B cell (primary cell): ENCODE measurements at regions not wholly inside any gene's neighbourhood (a gene's known extent, or its start where the extent isn't known, plus 50 kb on each side); places are given as distances from the start of the nearest gene placed in this dataset.

Experiments
- ATAC-seq: fragments of 200-7000 bp; cut with Tn5 transposase; one replicate; pipeline ENCODE4 v1.10.0; 2021; ENCODE audit warnings: low read depth, mild to moderate bottlenecking, moderate number of reproducible peaks, moderate library complexity
- CTCF ChIA-PET: fragments of 350-600 bp; sonication (Branson Sonifier 250); formaldehyde crosslinking; loops from one replicate; lab custom pipeline; 2021; ENCODE audit warnings: antibody characterized with exemption, inconsistent platforms; lab: Charles Lee
- POLR2A ChIA-PET: fragments of 350-600 bp; sonication (Branson Sonifier 250); formaldehyde crosslinking; loops from one replicate; lab custom pipeline; 2021; ENCODE audit warnings: antibody characterized with exemption; lab: Charles Lee
- DNase-seq: peaks from one replicate; pipeline ENCODE4 v3.0.0; 2013
- H2AFZ ChIP-seq: 2 replicates; pipeline ENCODE4 v1.6.1; 2012; ENCODE audit warnings: mild to moderate bottlenecking, low read depth, low read length; ENCODE audit not compliant: insufficient read depth, poor library complexity, severe bottlenecking
- H3K27ac ChIP-seq, 2 donors: 1 replicate in 1 of 2; 2 replicates in 1 of 2; pipeline ENCODE4 v1.5.1; 2012 to 2013; ENCODE audit warnings: low read length in 2 of 2, mild to moderate bottlenecking in 2 of 2, moderate library complexity in 1 of 2
- H3K27me3 ChIP-seq, 4 experiments: fragments of 200-600 bp in 1 of 4; sonication (generic) in 1 of 4; replicated peaks in 1 of 4; 1 replicate in 2 of 4; 2 replicates in 2 of 4; pipeline versions ENCODE4 v1.6.1 to v1.7.0; 2013 to 2016; ENCODE audit warnings: low read length in 3 of 4, mild to moderate bottlenecking in 2 of 4, mixed read lengths in 1 of 4, moderate library complexity in 1 of 4; ENCODE audit not compliant: insufficient read depth in 4 of 4, control insufficient read depth in 3 of 4; ENCODE audit errors: control extremely low read depth in 1 of 4
- H3K36me3 ChIP-seq, 2 experiments: replicated peaks in 1 of 2; 1 replicate in 1 of 2; 2 replicates in 1 of 2; pipeline versions ENCODE4 v1.6.1 to v1.7.1; 2013; ENCODE audit warnings: low read length in 1 of 2; ENCODE audit not compliant: insufficient read depth in 2 of 2, control insufficient read depth in 1 of 2; ENCODE audit errors: control extremely low read depth in 1 of 2, extremely low read depth in 1 of 2
- H3K4me1 ChIP-seq, 2 donors: fragments of 200-600 bp in 1 of 2; sonication (generic) in 1 of 2; 1 replicate in 1 of 2; 2 replicates in 1 of 2; pipeline versions ENCODE4 v1.5.1 to v1.6.1; 2013 to 2017; ENCODE audit warnings: low read length in 2 of 2; ENCODE audit not compliant: control insufficient read depth in 2 of 2, insufficient read depth in 2 of 2
- H3K4me2 ChIP-seq: replicated peaks from 2 replicates; pipeline ENCODE3; 2012; ENCODE audit warnings: mild to moderate bottlenecking, low read depth, low read length; ENCODE audit not compliant: poor library complexity, severe bottlenecking
- H3K4me3 ChIP-seq, 5 experiments: fragments of 200-600 bp in 1 of 5; sonication (generic) in 1 of 5; 1 replicate in 3 of 5; 2 replicates in 2 of 5; pipeline versions ENCODE4 v1.5.1 to v1.7.0; 2011 to 2016; ENCODE audit warnings: low read length in 4 of 5, mild to moderate bottlenecking in 4 of 5, low read depth in 2 of 5, control low read depth in 1 of 5, moderate library complexity in 1 of 5; ENCODE audit not compliant: insufficient read depth in 1 of 5; ENCODE audit errors: control extremely low read depth in 1 of 5, extremely low read depth in 1 of 5
- H3K79me2 ChIP-seq: fragments of 200-600 bp; sonication (generic); one replicate; pipeline ENCODE4 v1.6.0; 2016; ENCODE audit warnings: low read length; ENCODE audit not compliant: control insufficient read depth, insufficient read depth
- H3K9ac ChIP-seq: fragments of 200-600 bp; sonication (generic); 2 replicates; pipeline ENCODE4 v1.6.1; 2017; ENCODE audit warnings: mild to moderate bottlenecking, low read length, moderate library complexity
- H3K9me3 ChIP-seq, 3 donors: one replicate each; pipeline versions ENCODE4 v1.6.1 to v1.7.1; 2013; ENCODE audit warnings: low read length in 2 of 3; ENCODE audit not compliant: control insufficient read depth in 2 of 3, insufficient read depth in 1 of 3; ENCODE audit errors: control extremely low read depth in 1 of 3
- H4K20me1 ChIP-seq: 2 replicates; pipeline ENCODE4 v1.6.0; 2012; ENCODE audit warnings: mild to moderate bottlenecking, low read length; ENCODE audit not compliant: insufficient read depth, control insufficient read depth, poor library complexity, severe bottlenecking
- H3K27ac Mint-ChIP-seq: one replicate; pipeline ENCODE4 v1.8.0; 2021; ENCODE audit warnings: mixed read lengths
- H3K27me3 Mint-ChIP-seq: one replicate; pipeline ENCODE4 v1.8.0; 2021; ENCODE audit warnings: mixed read lengths
- H3K4me1 Mint-ChIP-seq: one replicate; pipeline ENCODE4 v1.8.0; 2021; ENCODE audit warnings: mixed read lengths
- H3K4me3 Mint-ChIP-seq: one replicate; pipeline ENCODE4 v1.8.0; 2021; ENCODE audit warnings: mixed read lengths
- H3K9me3 Mint-ChIP-seq: one replicate; pipeline ENCODE4 v1.8.0; 2022; ENCODE audit warnings: mixed read lengths; ENCODE audit not compliant: insufficient read depth
- EZH2 ChIP-seq: IDR thresholded peaks from 2 replicates; pipeline ENCODE4 v1.6.1; 2012; ENCODE audit warnings: borderline replicate concordance, low read depth, mild to moderate bottlenecking, moderate library complexity, low read length; ENCODE audit not compliant: insufficient read depth, poor library complexity, severe bottlenecking
- WGBS: methylation state at CpG from one replicate; pipeline ENCODE4 v1.1.5; 2013; ENCODE audit warnings: missing lambda C conversion rate; ENCODE audit not compliant: insufficient coverage; 5-methylcytosine and 5-hydroxymethylcytosine counted together
- intact Hi-C: fragments of 100-400 bp; cut with micrococcal nuclease; formaldehyde crosslinking; loops from one replicate; pipeline ENCODE4 v1.10.0; 2022
- TF ChIP-seq, protein P1 (sequence below): fragments of 200-600 bp; IDR thresholded peaks from one replicate; pipeline ENCODE4 v1.8.0; 2022; ENCODE audit warnings: antibody characterized with exemption, mild to moderate bottlenecking

DNA sequence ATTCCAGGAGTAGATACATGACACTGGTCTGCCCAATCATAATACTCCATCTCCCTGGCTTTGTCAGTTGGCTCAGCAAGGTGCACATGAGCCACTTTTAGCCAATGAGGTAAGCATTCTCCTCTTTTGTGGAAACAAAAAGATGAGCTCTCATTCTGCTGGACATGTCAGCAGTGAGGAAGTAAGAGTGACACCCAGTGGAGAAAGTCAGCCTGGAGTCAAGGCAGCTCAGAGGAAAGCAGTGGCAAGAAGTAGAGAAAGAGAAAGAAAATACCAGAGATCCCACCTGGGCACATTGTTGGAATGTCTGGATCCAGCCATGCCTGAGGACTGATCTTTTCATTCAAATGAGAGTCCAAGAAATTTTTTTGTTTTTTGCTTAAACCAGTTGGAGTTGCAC, 496.9 kb upstream of the C16orf82 start:
- CTCF ChIA-PET = interaction anchor here (0.7 kb wide), 1 partner anchor 11 kb away, joined by 3 read pairs; no protein-coding TSS in a partner anchor
- intact Hi-C loops = no loop called here

DNA sequence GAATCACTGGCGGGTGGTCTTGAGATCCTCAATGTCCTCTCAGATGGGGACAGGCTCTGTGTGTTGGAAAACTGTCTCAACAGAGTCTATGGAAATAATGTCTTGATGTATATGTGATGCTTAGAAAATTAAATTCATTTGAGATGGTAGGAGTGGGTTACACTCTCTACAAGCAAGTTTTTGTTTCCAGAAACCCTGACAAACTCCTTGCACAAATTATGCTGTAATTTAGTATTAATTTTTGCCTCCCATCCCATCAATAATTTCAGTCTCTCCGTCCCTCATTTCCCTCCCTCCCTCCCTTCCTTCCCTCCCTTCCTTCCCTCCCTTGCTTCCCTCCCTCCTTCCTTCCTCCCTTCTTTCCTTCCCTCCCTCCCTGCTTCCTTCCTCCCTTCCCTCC, 488.0 kb upstream of the C16orf82 start:
- Histone ChIP-seq H3K4me1 (no peaks in the 10 kb centered on the region), H3K4me2 (no peak overlapping the region), H3K36me3 (no peaks in the 10 kb centered on the region), H3K4me3 (no peak overlapping the region), H3K9me3 (no peaks in the 10 kb centered on the region), H2AFZ (no peak overlapping the region), H3K79me2 (no peaks in the 10 kb centered on the region), H3K9ac (no peak overlapping the region), H4K20me1 (no peaks in the 10 kb centered on the region), H3K27me3 (peaks cover 0 to 3% (median 0%) of the 10 kb centered on the region in 4 experiments), H3K27ac (no peak overlapping the region)
- TF ChIP-seq, protein P1, sequence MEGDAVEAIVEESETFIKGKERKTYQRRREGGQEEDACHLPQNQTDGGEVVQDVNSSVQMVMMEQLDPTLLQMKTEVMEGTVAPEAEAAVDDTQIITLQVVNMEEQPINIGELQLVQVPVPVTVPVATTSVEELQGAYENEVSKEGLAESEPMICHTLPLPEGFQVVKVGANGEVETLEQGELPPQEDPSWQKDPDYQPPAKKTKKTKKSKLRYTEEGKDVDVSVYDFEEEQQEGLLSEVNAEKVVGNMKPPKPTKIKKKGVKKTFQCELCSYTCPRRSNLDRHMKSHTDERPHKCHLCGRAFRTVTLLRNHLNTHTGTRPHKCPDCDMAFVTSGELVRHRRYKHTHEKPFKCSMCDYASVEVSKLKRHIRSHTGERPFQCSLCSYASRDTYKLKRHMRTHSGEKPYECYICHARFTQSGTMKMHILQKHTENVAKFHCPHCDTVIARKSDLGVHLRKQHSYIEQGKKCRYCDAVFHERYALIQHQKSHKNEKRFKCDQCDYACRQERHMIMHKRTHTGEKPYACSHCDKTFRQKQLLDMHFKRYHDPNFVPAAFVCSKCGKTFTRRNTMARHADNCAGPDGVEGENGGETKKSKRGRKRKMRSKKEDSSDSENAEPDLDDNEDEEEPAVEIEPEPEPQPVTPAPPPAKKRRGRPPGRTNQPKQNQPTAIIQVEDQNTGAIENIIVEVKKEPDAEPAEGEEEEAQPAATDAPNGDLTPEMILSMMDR = no peak
- no peak for TF ChIP-seq EZH2
- H3K9me3 Mint-ChIP-seq = no peaks in the 10 kb centered on the region
- no peak overlapping the region for H3K4me3 Mint-ChIP-seq
- no peak for DNase-seq
- no peak for ATAC-seq
- intact Hi-C loops = no loop called here
- no peak overlapping the region for H3K27ac Mint-ChIP-seq
- H3K4me1 Mint-ChIP-seq = no peaks in the 10 kb centered on the region
- ChIA-PET CTCF (no interaction called here), POLR2A (no interaction called here)
- WGBS = 90% methylated on average over 2 of the region's 2 CpGs
- H3K27me3 Mint-ChIP-seq = no peaks in the 10 kb centered on the region

More for the DNA sequence above, 496.9 kb upstream of the C16orf82 start:
- DNase-seq (no peak), ATAC-seq (no peak)
- H3K9me3 Mint-ChIP-seq = no peaks in the 10 kb centered on the region
- Histone ChIP-seq H3K36me3 (no peaks in the 10 kb centered on the region), H3K9me3 (no peaks in the 10 kb centered on the region), H3K9ac (no peak overlapping the region), H3K27me3 (no peaks in the 10 kb centered on the region), H3K79me2 (no peaks in the 10 kb centered on the region), H3K27ac (no peak overlapping the region), H4K20me1 (no peaks in the 10 kb centered on the region), H3K4me1 (no peaks in the 10 kb centered on the region), H3K4me3 (no peak overlapping the region), H2AFZ (no peak overlapping the region), H3K4me2 (no peak overlapping the region)
- H3K4me1 Mint-ChIP-seq = no peaks in the 10 kb centered on the region
- H3K27ac Mint-ChIP-seq = no peak overlapping the region
- H3K4me3 Mint-ChIP-seq = no peak overlapping the region
- no peak for TF ChIP-seq EZH2
- TF ChIP-seq, protein P1 = no peak
- peaks cover 3% of the 10 kb centered on the region for H3K27me3 Mint-ChIP-seq
- POLR2A ChIA-PET = no interaction called here
